Right lobe of liver (tissue), 6 donors: ENCODE measurements at regions not wholly inside any gene's neighbourhood (a gene's known extent, or its start where the extent isn't known, plus 50 kb on each side); places are given as distances from the start of the nearest gene placed in this dataset.
"Not testable (repeated sequence)": the region's sequence is repeated elsewhere in the genome, so short reads cannot be mapped to it uniquely, and the experiment has no call there.

ENCODE experiments used
- ATAC-seq, 4 donors: fragments of 200-7000 bp; cut with Tn5 transposase; one replicate each; pipeline ENCODE4 v1.9.1; 2020; ENCODE audit warnings: mild to moderate bottlenecking in 4 of 4, moderate library complexity in 4 of 4
- DNase-seq, 3 donors: peaks; one replicate each; pipeline ENCODE4 v3.0.0-alpha.2; 2020
- H3K27ac ChIP-seq, 3 donors: fragments of 200-600 bp; one replicate each; pipeline ENCODE4 v1.8.0; 2022
- H3K27me3 ChIP-seq, 2 donors: fragments of 200-600 bp; one replicate each; pipeline ENCODE4 v1.8.0; 2022
- H3K36me3 ChIP-seq, 4 donors: fragments of 200-600 bp; sonication (generic) in 1 of 4; one replicate each; pipeline versions ENCODE4 v1.5.1 to v1.8.0; 2017 to 2022; ENCODE audit warnings: control low read depth in 1 of 4
- H3K4me1 ChIP-seq, 4 donors: fragments of 200-600 bp; sonication (generic) in 1 of 4; one replicate each; pipeline versions ENCODE4 v1.5.1 to v1.8.0; 2017 to 2022; ENCODE audit warnings: control low read depth in 1 of 4
- H3K4me3 ChIP-seq, 3 donors: fragments of 200-600 bp; one replicate each; pipeline ENCODE4 v1.8.0; 2022
- H3K9me3 ChIP-seq, 4 donors: fragments of 200-600 bp; sonication (generic) in 1 of 4; one replicate each; pipeline versions ENCODE4 v1.5.1 to v1.8.0; 2017 to 2022; ENCODE audit warnings: control low read depth in 1 of 4
- CTCF ChIP-seq, 4 donors: fragments of 200-600 bp in 3 of 4; fragments of 450-650 bp in 1 of 4; IDR thresholded peaks; one replicate each; pipeline versions ENCODE4 v1.5.1 to v1.8.0; 2016 to 2022; ENCODE audit warnings: antibody characterized with exemption in 4 of 4, mild to moderate bottlenecking in 2 of 4
- POLR2A ChIP-seq: fragments of 450-650 bp; IDR thresholded peaks from one replicate; pipeline ENCODE4 v1.6.1; 2017; ENCODE audit warnings: antibody characterized with exemption, mild to moderate bottlenecking
- WGBS: methylation state at CpG from one replicate; pipeline ENCODE4 v1.1.6; 2018; ENCODE audit warnings: low coverage, low lambda C conversion rate; ENCODE audit not compliant: insufficient coverage; ENCODE audit errors: missing lambda C conversion rate; 5-methylcytosine and 5-hydroxymethylcytosine counted together
- intact Hi-C, 2 donors: fragments of 100-400 bp; cut with DNase I; formaldehyde crosslinking; loops; one replicate each; pipeline versions ENCODE4 v1.11.2 to v1.14.1; 2022
- donor health status: DM: no; HTN: yes; CAD: no.
- donor health status: DM: no; HTN: no; CAD: no.
- donor health status: DM: no; HTN: no; CAD: no.
- donor health status: DM: no; HTN: yes; CAD: no.
- donor health status: DM: no; HTN: yes; CAD: no.

- Histone ChIP-seq H3K27ac (no peak overlapping the region), H3K4me3 (no peak overlapping the region), H3K27me3 (no peaks in the 10 kb centered on the region), H3K4me1 (no peaks in the 10 kb centered on the region), H3K9me3 (no peaks in the 10 kb centered on the region), H3K36me3 (no peaks in the 10 kb centered on the region)
- DNase-seq (peak in 2 of 3 donors; percentile 42 to 46), ATAC-seq (peak in 3 of 4 donors; percentile 14 to 49 (median 24))
- no CpG with 5 or more reads among the region's 2 CpGs for WGBS
- TF ChIP-seq CTCF (IDR thresholded peaks at IDR 0.05) (no peak), POLR2A (no peak)
- intact Hi-C loops, result no loop called here
Observed at GRCh38 chr21:14058566-14058965, 152.2 kb downstream of the LIPI start.

GRCh38 chr21:14057841-14058481 is 152.8 kb downstream of the LIPI start:
- intact Hi-C loops, H3K36me3 ChIP-seq, H3K27me3 ChIP-seq, H3K27ac ChIP-seq, H3K4me1 ChIP-seq, H3K4me3 ChIP-seq, H3K9me3 ChIP-seq: not testable (repeated sequence)
- ATAC-seq (peak; percentile 54 to 78 (median 66)), DNase-seq (peak in 2 of 3 donors; percentile 45 to 53)
- 63% methylated on average over 2 of the region's 10 CpGs for WGBS

GRCh38 chr21:14057313-14057712 is 153.4 kb downstream of the LIPI start:
- WGBS, result 52% methylated on average over 2 of the region's 4 CpGs

DNA sequence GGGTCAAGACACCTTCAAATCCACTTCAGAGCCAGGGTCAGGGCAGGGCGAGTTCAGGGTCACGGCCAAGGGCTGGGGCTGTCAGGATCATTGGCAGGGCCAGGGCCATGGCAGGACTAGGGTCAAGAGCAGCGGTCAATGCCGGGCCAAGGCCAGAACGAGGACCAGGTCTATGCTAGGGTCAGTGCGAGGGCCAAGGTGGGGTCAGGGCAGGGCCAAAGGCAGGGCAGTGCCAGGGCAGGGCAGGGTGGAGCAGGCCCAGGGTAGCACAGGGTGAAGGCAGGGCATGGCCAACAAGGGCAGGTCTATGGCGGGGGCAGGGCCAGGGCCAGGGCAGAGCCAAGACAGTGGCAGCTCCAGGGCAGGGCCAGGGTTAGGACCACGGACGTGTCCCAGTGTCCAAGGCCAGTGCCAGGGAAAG is 154.0 kb downstream of the LIPI start:
- WGBS, result 86% methylated on average over 2 of the region's 9 CpGs
- no peak for ATAC-seq
- H3K36me3 ChIP-seq, result no peaks in the 10 kb centered on the region
- H3K27ac ChIP-seq, result no peak overlapping the region
- TF ChIP-seq CTCF (IDR thresholded peaks at IDR 0.05) (no peak), POLR2A (no peak)
- H3K4me1 ChIP-seq, result no peaks in the 10 kb centered on the region
- H3K27me3 ChIP-seq, result no peaks in the 10 kb centered on the region
- no peaks in the 10 kb centered on the region for H3K9me3 ChIP-seq
- DNase-seq, result no peak
- intact Hi-C loops, result no loop called here
- H3K4me3 ChIP-seq, result no peak overlapping the region

More at GRCh38 chr21:14057313-14057712, 153.4 kb downstream of the LIPI start:
- H3K4me3 ChIP-seq, result no peak overlapping the region
- H3K27ac ChIP-seq, result no peak overlapping the region
- no peak for TF ChIP-seq POLR2A
- no peak for TF ChIP-seq CTCF (IDR thresholded peaks at IDR 0.05)
- H3K36me3 ChIP-seq, result no peaks in the 10 kb centered on the region
- no peaks in the 10 kb centered on the region for H3K27me3 ChIP-seq
- intact Hi-C loops, result no loop called here
- no peaks in the 10 kb centered on the region for H3K4me1 ChIP-seq
- peak in 1 of 3 donors; percentile 50 for DNase-seq
- ATAC-seq, result no peak
- H3K9me3 ChIP-seq, result no peaks in the 10 kb centered on the region

DNA sequence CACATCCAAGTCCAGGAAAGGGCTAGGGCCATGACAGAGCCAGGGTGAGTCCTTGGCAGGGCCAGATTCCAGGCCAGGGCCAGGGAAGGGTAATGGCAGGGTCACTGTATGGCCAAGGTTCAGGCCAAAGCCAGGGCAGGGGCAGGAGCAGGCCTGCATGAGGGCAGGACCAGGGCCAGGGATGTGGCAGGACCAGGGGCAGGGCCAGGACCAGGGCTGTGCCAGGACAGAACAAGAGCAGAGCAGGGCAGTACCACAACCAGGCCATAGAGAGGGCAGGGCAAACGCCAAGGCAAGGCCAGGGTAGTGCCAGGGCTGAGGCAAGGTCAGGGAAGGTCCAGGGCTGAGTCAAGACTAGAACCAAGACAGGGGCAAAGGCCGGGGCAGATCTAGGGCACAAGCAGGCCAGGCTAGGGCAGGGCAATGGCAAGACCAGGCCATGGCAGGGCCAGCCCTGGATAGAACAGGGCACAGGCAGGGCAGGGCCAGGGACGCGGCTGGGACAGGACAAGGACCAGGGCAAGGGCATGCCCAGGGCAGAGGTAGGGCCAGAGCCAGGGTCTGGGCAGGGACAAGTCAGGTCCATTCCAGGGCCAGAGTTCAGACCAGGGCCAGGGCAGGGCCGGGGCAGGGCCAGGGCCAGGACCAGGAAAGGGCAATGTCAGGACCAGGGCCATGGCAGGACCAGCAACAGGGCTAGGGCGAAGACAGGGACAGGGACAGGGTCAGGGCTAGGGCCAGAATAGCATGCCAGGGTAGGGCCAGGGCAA is 154.8 kb downstream of the LIPI start:
- ATAC-seq, H3K36me3 ChIP-seq, intact Hi-C loops, DNase-seq, H3K4me3 ChIP-seq, H3K4me1 ChIP-seq, H3K9me3 ChIP-seq, H3K27me3 ChIP-seq, H3K27ac ChIP-seq: not testable (repeated sequence)
- WGBS, result 60% methylated on average over 1 of the region's 6 CpGs
